ENCODE measurements at regions not wholly inside any gene's neighbourhood (a gene's known extent, or its start where the extent isn't known, plus 50 kb on each side); places are given as distances from the start of the nearest gene placed in this dataset.

- TF ChIP-seq POLR2A (IDR thresholded peaks at IDR 0.05) (no peak), CTCF (IDR thresholded peaks at IDR 0.05 in 4 of 5, conservative IDR thresholded peaks at IDR 0.05 in 1 of 5) (no peak)
Measured at GRCh38 chr12:115508990-115509389, 768.5 kb downstream of the MED13L start.

All from gastrocnemius medialis (tissue), 4 donors.